ENCODE measurements at regions not wholly inside any gene's neighbourhood (a gene's known extent, or its start where the extent isn't known, plus 50 kb on each side); places are given as distances from the start of the nearest gene placed in this dataset.

GRCh38 chr4:141395919-141396318, 175.2 kb downstream of the ZNF330 start:
- H3K4me1 ChIP-seq (replicated peaks in 1 of 2; ENCODE audit: control insufficient read depth in 2 of 2, insufficient read depth in 2 of 2, low read length in 2 of 2), result no peaks in the 10 kb centered on the region
- no peak for ATAC-seq
- POLR2A ChIA-PET, result no interaction called here
- TF ChIP-seq GABPA (tag; conservative IDR thresholded peaks at IDR 0.05; ENCODE audit: low read depth) (no peak), MIER1 (IDR thresholded peaks at IDR 0.05; ENCODE audit: low read depth) (no peak), ETS2 (tag; IDR thresholded peaks at IDR 0.05; ENCODE audit: borderline replicate concordance, poor library complexity, severe bottlenecking) (no peak), FOXP4 (CRISPR knock-in tag; IDR thresholded peaks at IDR 0.05; ENCODE audit: borderline replicate concordance) (no peak), ZNF431 (CRISPR knock-in tag; IDR thresholded peaks at IDR 0.05) (no peak), ZNF57 (CRISPR knock-in tag; IDR thresholded peaks at IDR 0.05) (no peak), MTA1 (IDR thresholded peaks at IDR 0.05; ENCODE audit: borderline replicate concordance) (no peak), TCFL5 (CRISPR knock-in tag; conservative IDR thresholded peaks at IDR 0.05) (no peak), FOXO4 (CRISPR knock-in tag; IDR thresholded peaks at IDR 0.05) (no peak), ETV6 (IDR thresholded peaks at IDR 0.05; ENCODE audit: borderline replicate concordance in 1 of 2, low read depth in 2 of 2, low read length in 1 of 2) (no peak), ETV6 (CRISPR knock-in tag; IDR thresholded peaks at IDR 0.05; ENCODE audit: borderline replicate concordance) (no peak), SNRNP70 (optimal IDR thresholded peaks at IDR 0.05; ENCODE audit: low read depth, low read length) (no peak), ZNF639 (CRISPR knock-in tag; conservative IDR thresholded peaks at IDR 0.05 in 1 of 2, IDR thresholded peaks at IDR 0.05 in 1 of 2) (no peak), ZFPM2 (CRISPR knock-in tag; IDR thresholded peaks at IDR 0.05) (no peak), RNF2 (IDR thresholded peaks at IDR 0.05) (no peak), NELFE (IDR thresholded peaks at IDR 0.05; ENCODE audit: insufficient read depth, insufficient read length) (no peak), SP1 (CRISPR knock-in tag; IDR thresholded peaks at IDR 0.05) (no peak), HLTF (IDR thresholded peaks at IDR 0.05) (no peak)
- TF ChIP-seq, protein P1, sequence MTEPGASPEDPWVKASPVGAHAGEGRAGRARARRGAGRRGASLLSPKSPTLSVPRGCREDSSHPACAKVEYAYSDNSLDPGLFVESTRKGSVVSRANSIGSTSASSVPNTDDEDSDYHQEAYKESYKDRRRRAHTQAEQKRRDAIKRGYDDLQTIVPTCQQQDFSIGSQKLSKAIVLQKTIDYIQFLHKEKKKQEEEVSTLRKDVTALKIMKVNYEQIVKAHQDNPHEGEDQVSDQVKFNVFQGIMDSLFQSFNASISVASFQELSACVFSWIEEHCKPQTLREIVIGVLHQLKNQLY (CRISPR knock-in tag; conservative IDR thresholded peaks at IDR 0.05), result no peak

More at GRCh38 chr4:141395919-141396318, 175.2 kb downstream of the ZNF330 start:
- Histone ChIP-seq H2AFZ (ENCODE audit: low read depth, low read length) (no peak overlapping the region), H3K79me2 (ENCODE audit: control insufficient read depth, insufficient read depth, low read length) (no peaks in the 10 kb centered on the region), H3K4me2 (ENCODE audit: insufficient read depth, low read length) (no peak overlapping the region), H4K20me1 (replicated peaks; ENCODE audit: control insufficient read depth, insufficient read depth, low read length) (no peaks in the 10 kb centered on the region), H3K9ac (ENCODE audit: insufficient read depth in 1 of 2, low read depth in 2 of 2, low read length in 2 of 2) (no peak overlapping the region), H3K36me3 (ENCODE audit: control insufficient read depth, insufficient read depth, low read length) (no peaks in the 10 kb centered on the region), H3K9me3 (replicated peaks; ENCODE audit: control insufficient read depth, insufficient read depth, low read depth, low read length) (no peaks in the 10 kb centered on the region), H3K27me3 (ENCODE audit: control insufficient read depth in 2 of 2, insufficient read depth in 2 of 2, low read length in 2 of 2) (no peaks in the 10 kb centered on the region), H3K9me1 (ENCODE audit: control insufficient read depth, insufficient read depth, low read length) (no peaks in the 10 kb centered on the region), H3K27ac (ENCODE audit: extremely low read depth, low read depth, low read length) (no peak overlapping the region), H3K4me3 (no peak overlapping the region)
- 0% methylated on average over 5 of the region's 5 CpGs for WGBS (ENCODE audit: insufficient coverage, low coverage, missing lambda C conversion rate)
- CTCF ChIA-PET (ENCODE audit: low intra/inter-chr PET ratio), result no interaction called here
- no TSS peak for BruUV-seq (replicated peaks)
- intact Hi-C loops (cut with micrococcal nuclease) (no loop called here), in situ Hi-C loops (cut with MboI) (no loop called here)
- DNase-seq (ENCODE audit: extremely low read depth in 1 of 4, low spot score in 3 of 4) (no peak), FAIRE-seq (no peak)
